DND-41 (cell line): ENCODE measurements at regions not wholly inside any gene's neighbourhood (a gene's known extent, or its start where the extent isn't known, plus 50 kb on each side); places are given as distances from the start of the nearest gene placed in this dataset.
A peak's percentile ranks its signal among the peaks of the same experiment; 100 is the strongest.

Experiments
- ATAC-seq: fragments of 200-7000 bp; cut with Tn5 transposase; 3 replicates; pipeline ENCODE4 v1.9.1; 2021; ENCODE audit warnings: low read depth; ENCODE audit not compliant: insufficient read depth
- DNase-seq: peaks from one replicate; pipeline ENCODE4 v3.0.0-alpha.2; 2020
- H2AFZ ChIP-seq: 2 replicates; pipeline ENCODE4 v1.6.0; 2012; ENCODE audit warnings: low read depth, low read length
- H3K27ac ChIP-seq: 2 replicates; pipeline ENCODE4 v1.5.1; 2012; ENCODE audit warnings: low read length, inconsistent platforms
- H3K27me3 ChIP-seq: fragments of 200-600 bp; sonication (generic); 2 replicates; pipeline ENCODE4 v1.6.0; 2012; ENCODE audit warnings: low read length, mild to moderate bottlenecking, inconsistent platforms; ENCODE audit not compliant: insufficient read depth, poor library complexity
- H3K36me3 ChIP-seq: 2 replicates; pipeline ENCODE4 v1.5.1; 2012; ENCODE audit warnings: low read length, inconsistent platforms; ENCODE audit not compliant: insufficient read depth
- H3K4me1 ChIP-seq: 2 replicates; pipeline ENCODE4 v1.5.1; 2012; ENCODE audit warnings: mild to moderate bottlenecking, low read length; ENCODE audit not compliant: insufficient read depth
- H3K4me2 ChIP-seq: 2 replicates; pipeline ENCODE4 v1.6.0; 2012; ENCODE audit warnings: mild to moderate bottlenecking, moderate library complexity, low read length, inconsistent platforms; ENCODE audit not compliant: insufficient read depth
- H3K4me3 ChIP-seq, 2 experiments: fragments of 200-600 bp in 1 of 2; shearing (Covaris generic) in 1 of 2; 2 replicates each; pipeline ENCODE4 v1.5.1; 2012 to 2016; ENCODE audit warnings: inconsistent platforms in 2 of 2, low read length in 2 of 2, mild to moderate bottlenecking in 2 of 2, low read depth in 1 of 2, moderate library complexity in 1 of 2
- H3K79me2 ChIP-seq: 2 replicates; pipeline ENCODE4 v1.6.0; 2012; ENCODE audit warnings: low read length, inconsistent platforms; ENCODE audit not compliant: insufficient read depth
- H3K9ac ChIP-seq: 2 replicates; pipeline ENCODE4 v1.6.0; 2012; ENCODE audit warnings: low read depth, mild to moderate bottlenecking, inconsistent platforms, low read length, moderate library complexity
- H3K9me3 ChIP-seq: 2 replicates; pipeline ENCODE4 v1.5.1; 2012; ENCODE audit warnings: low read length, moderate library complexity, mild to moderate bottlenecking, inconsistent platforms; ENCODE audit not compliant: insufficient read depth, severe bottlenecking
- H4K20me1 ChIP-seq: 2 replicates; pipeline ENCODE4 v1.6.0; 2012; ENCODE audit warnings: low read length; ENCODE audit not compliant: insufficient read depth
- CTCF ChIP-seq: IDR thresholded peaks from 2 replicates; pipeline ENCODE4 v1.5.1; 2012; ENCODE audit warnings: borderline replicate concordance, low read length, moderate library complexity, mild to moderate bottlenecking; ENCODE audit not compliant: poor library complexity, severe bottlenecking; ENCODE audit errors: extremely low read depth
- EZH2 ChIP-seq: IDR thresholded peaks from 3 replicates; pipeline ENCODE4 v1.6.1; 2012; ENCODE audit warnings: borderline replicate concordance, low read depth, mild to moderate bottlenecking, moderate library complexity, low read length, inconsistent platforms; ENCODE audit not compliant: severe bottlenecking

DNA sequence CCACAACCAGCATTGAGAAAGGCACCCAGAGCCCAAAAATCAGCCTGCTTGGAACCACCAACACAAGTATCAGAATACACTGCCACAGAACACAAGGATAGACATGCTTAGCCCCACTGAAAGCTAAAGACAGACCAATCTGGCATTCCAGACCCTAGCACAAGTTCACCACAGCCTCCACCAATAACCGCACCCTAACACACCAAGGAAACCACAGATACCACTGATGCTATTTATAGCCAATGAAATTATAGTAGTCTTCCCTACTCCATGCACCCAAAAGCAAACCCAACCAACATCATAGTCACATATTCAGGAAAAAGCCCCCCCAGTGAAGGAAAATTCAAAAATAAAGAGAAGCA is 83.9 kb upstream of the STT3B start:
- no peak overlapping the region for H2AFZ ChIP-seq

GRCh38 chr3:31449318-31449717 is 83.4 kb upstream of the STT3B start:
- TF ChIP-seq EZH2 (no peak), CTCF (no peak)
- no peaks in the 10 kb centered on the region for H3K27me3 ChIP-seq
- H3K79me2 ChIP-seq, result no peaks in the 10 kb centered on the region
- peaks cover 6% of the 10 kb centered on the region for H3K9me3 ChIP-seq
- no peaks in the 10 kb centered on the region for H3K36me3 ChIP-seq
- no peak overlapping the region for H2AFZ ChIP-seq
- H4K20me1 ChIP-seq, result no peaks in the 10 kb centered on the region
- no peak overlapping the region for H3K27ac ChIP-seq
- ATAC-seq, result no peak
- no peak overlapping the region for H3K4me3 ChIP-seq
- H3K4me2 ChIP-seq, result no peak overlapping the region
- DNase-seq, result no peak
- H3K9ac ChIP-seq, result no peak overlapping the region
- H3K4me1 ChIP-seq, result peaks cover 7% of the 10 kb centered on the region; the same call in 1 of the 2 replicates

More for the DNA sequence above, 83.9 kb upstream of the STT3B start:
- peaks cover 6% of the 10 kb centered on the region for H3K9me3 ChIP-seq
- H4K20me1 ChIP-seq, result no peaks in the 10 kb centered on the region
- no peaks in the 10 kb centered on the region for H3K79me2 ChIP-seq
- no peak for TF ChIP-seq CTCF
- no peak overlapping the region for H3K9ac ChIP-seq
- peak; percentile 35; the same call in 1 of the 3 replicates for ATAC-seq
- DNase-seq, result no peak
- no peak overlapping the region for H3K4me3 ChIP-seq
- H3K4me1 ChIP-seq, result peaks cover 7% of the 10 kb centered on the region; the same call in 1 of the 2 replicates
- no peaks in the 10 kb centered on the region for H3K36me3 ChIP-seq
- no peak overlapping the region for H3K27ac ChIP-seq
- no peak overlapping the region for H3K4me2 ChIP-seq
- no peaks in the 10 kb centered on the region for H3K27me3 ChIP-seq

- ATAC-seq, result no peak
- H3K9ac ChIP-seq, result no peak overlapping the region
- peaks cover 7% of the 10 kb centered on the region; the same call in 1 of the 2 replicates for H3K4me1 ChIP-seq
- H2AFZ ChIP-seq, result no peak overlapping the region
- no peaks in the 10 kb centered on the region for H4K20me1 ChIP-seq
- no peaks in the 10 kb centered on the region for H3K27me3 ChIP-seq
- no peaks in the 10 kb centered on the region for H3K79me2 ChIP-seq
- no peak for TF ChIP-seq CTCF
- H3K4me3 ChIP-seq, result no peak overlapping the region
- peaks cover 6% of the 10 kb centered on the region for H3K9me3 ChIP-seq
- H3K27ac ChIP-seq, result no peak overlapping the region
- no peak overlapping the region for H3K4me2 ChIP-seq
- no peak for DNase-seq
- no peaks in the 10 kb centered on the region for H3K36me3 ChIP-seq
Observed at GRCh38 chr3:31450345-31450744, 82.4 kb upstream of the STT3B start.

DNA sequence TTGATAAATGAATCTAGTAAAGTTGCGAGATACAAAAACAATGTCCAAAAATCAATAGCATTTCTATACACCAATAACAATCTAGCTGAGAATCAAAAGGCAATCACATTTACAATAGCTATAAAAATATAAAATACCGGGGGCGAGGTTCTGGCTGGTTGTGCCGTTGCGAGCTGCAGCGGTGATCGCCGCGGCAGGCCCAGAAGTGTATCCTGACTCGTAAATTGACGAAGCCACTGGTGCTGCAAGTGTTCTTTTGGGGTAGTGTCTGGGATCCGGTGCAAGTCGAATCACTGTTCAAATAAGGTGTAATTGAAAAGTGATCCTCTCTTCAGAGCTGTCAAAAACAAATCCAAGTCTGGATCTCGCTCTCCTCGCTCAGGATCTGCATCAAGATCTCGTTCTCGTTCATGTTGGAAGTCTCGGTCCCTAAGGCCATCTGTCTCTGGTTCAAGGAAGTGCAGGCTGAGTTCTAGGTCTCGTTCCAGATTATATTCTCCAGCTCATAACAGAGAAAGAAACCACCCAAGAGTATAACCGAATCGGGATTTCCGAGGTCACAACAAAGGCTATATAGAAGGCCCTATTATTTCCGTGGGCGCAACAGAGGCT is 80.1 kb upstream of the STT3B start:
- TF ChIP-seq CTCF, result no peak
- TF ChIP-seq EZH2, result no peak
- Histone ChIP-seq H3K36me3 (no peaks in the 10 kb centered on the region), H4K20me1 (no peaks in the 10 kb centered on the region), H3K27me3 (no peaks in the 10 kb centered on the region), H3K9me3 (peaks cover 6% of the 10 kb centered on the region), H3K79me2 (no peaks in the 10 kb centered on the region), H3K4me3 (no peak overlapping the region), H2AFZ (no peak overlapping the region), H3K4me1 (peaks cover 7% of the 10 kb centered on the region; the same call in 1 of the 2 replicates), H3K27ac (no peak overlapping the region), H3K4me2 (no peak overlapping the region), H3K9ac (no peak overlapping the region)
- no peak for ATAC-seq
- DNase-seq, result no peak
